Pancreas (tissue), 10 donors: ENCODE measurements at regions not wholly inside any gene's neighbourhood (a gene's known extent, or its start where the extent isn't known, plus 50 kb on each side); places are given as distances from the start of the nearest gene placed in this dataset.
"Not testable (repeated sequence)": the region's sequence is repeated elsewhere in the genome, so short reads cannot be mapped to it uniquely, and the experiment has no call there.

Source experiments
- ATAC-seq, 4 donors: fragments of 200-7000 bp; cut with Tn5 transposase; one replicate each; pipeline versions ENCODE4 v1.8.0 to v1.9.1; 2020; ENCODE audit warnings: mild to moderate bottlenecking in 4 of 4, moderate library complexity in 4 of 4
- DNase-seq, 6 donors: peaks; one replicate each; pipeline ENCODE4 v3.0.0-alpha.2; 2020
- FAIRE-seq: peaks from 2 replicates; lab custom pipeline; 2012; peaks lifted over from hg19 to GRCh38; lab: Jason Lieb, UNC
- H3K27ac ChIP-seq, 4 donors: fragments of 200-600 bp; sonication (generic); 1 replicate in 3 of 4; 2 replicates in 1 of 4; pipeline versions ENCODE4 v1.5.0 to v1.8.0; 2020
- H3K27me3 ChIP-seq, 4 donors: fragments of 200-600 bp; one replicate each; pipeline ENCODE4 v1.8.0; 2021
- H3K36me3 ChIP-seq, 3 donors: fragments of 200-600 bp; sonication (generic) in 1 of 3; one replicate each; pipeline versions ENCODE4 v1.5.0 to v1.8.0; 2020 to 2021
- H3K4me1 ChIP-seq, 3 donors: fragments of 200-600 bp; one replicate each; pipeline ENCODE4 v1.8.0; 2021
- H3K4me3 ChIP-seq, 4 donors: fragments of 200-600 bp; sonication (generic) in 2 of 4; one replicate each; pipeline versions ENCODE4 v1.5.0 to v1.8.0; 2020 to 2021
- H3K9me3 ChIP-seq, 4 donors: fragments of 200-600 bp; one replicate each; pipeline ENCODE4 v1.8.0; 2021
- WGBS, 2 donors: extraction: QIAGEN DNeasy Blood & Tissue Kit; methylation state at CpG; one replicate each; pipeline ENCODE4 v1.1.7; 2013; 5-methylcytosine and 5-hydroxymethylcytosine counted together
- intact Hi-C, 3 donors: fragments of 100-400 bp; cut with DNase I; formaldehyde crosslinking; loops; one replicate each; pipeline versions ENCODE4 v1.11.1 to v1.14.2; 2022
- TF ChIP-seq, protein P1 (sequence below), 4 donors: fragments of 200-600 bp; sonication (generic) in 3 of 4; IDR thresholded peaks; one replicate each; pipeline versions ENCODE4 v1.5.0 to v1.8.0; 2021; ENCODE audit warnings: antibody characterized with exemption in 4 of 4
- donor health status: healthy with polysubstance abuse.
- donor health status: DM: no; HTN: no; CAD: no; lungs with moderate emphysema.
- donor health status: DM: no; HTN: no; CAD: no.
- donor health status: control.
- donor health status: control.
- donor health status: Bipolar disorder and iron deficiency.
- donor health status: DM: yes; HTN: yes; CAD: no.
- donor health status: DM: no; HTN: no; CAD: no.
- donor health status: DM: no; HTN: no; CAD: no.
- donor health status: DM: yes; HTN: yes; CAD: no.

DNA sequence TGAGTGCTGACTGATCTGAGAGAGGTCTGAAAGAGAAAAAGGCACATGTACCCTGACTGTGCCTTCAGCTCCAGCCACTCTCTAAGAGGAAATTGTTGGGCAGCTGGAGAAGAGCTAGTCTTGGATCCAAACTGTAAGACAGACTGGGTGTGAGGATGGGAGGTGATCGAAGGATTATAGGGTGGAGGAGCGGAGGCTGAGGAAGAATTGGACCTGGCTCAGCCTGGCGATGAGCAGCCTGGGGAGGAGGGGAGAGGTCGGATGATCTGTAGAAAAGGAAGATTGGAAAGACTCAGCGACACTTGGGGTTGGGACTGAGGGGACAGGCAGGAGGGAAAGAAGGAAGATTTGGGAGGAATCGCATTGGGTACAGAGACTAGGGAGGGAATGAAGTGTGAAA is 98.6 kb upstream of the SLC25A48 start:
- intact Hi-C loops, result loop anchor here in 1 of 3 donors (10.0 kb wide), 1 partner anchor 171 kb away; no protein-coding TSS in a partner anchor
- Histone ChIP-seq H3K4me1 (no peaks in the 10 kb centered on the region), H3K9me3 (no peaks in the 10 kb centered on the region), H3K4me3 (no peak overlapping the region), H3K36me3 (no peaks in the 10 kb centered on the region), H3K27ac (no peak overlapping the region), H3K27me3 (no peaks in the 10 kb centered on the region)
- FAIRE-seq (no peak), ATAC-seq (no peak), DNase-seq (no peak)
- WGBS, 2 donors, result 79 to 89% methylated on average over 6 of the region's 6 CpGs
- TF ChIP-seq, protein P1, sequence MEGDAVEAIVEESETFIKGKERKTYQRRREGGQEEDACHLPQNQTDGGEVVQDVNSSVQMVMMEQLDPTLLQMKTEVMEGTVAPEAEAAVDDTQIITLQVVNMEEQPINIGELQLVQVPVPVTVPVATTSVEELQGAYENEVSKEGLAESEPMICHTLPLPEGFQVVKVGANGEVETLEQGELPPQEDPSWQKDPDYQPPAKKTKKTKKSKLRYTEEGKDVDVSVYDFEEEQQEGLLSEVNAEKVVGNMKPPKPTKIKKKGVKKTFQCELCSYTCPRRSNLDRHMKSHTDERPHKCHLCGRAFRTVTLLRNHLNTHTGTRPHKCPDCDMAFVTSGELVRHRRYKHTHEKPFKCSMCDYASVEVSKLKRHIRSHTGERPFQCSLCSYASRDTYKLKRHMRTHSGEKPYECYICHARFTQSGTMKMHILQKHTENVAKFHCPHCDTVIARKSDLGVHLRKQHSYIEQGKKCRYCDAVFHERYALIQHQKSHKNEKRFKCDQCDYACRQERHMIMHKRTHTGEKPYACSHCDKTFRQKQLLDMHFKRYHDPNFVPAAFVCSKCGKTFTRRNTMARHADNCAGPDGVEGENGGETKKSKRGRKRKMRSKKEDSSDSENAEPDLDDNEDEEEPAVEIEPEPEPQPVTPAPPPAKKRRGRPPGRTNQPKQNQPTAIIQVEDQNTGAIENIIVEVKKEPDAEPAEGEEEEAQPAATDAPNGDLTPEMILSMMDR (IDR thresholded peaks at IDR 0.05), result no peak

DNA sequence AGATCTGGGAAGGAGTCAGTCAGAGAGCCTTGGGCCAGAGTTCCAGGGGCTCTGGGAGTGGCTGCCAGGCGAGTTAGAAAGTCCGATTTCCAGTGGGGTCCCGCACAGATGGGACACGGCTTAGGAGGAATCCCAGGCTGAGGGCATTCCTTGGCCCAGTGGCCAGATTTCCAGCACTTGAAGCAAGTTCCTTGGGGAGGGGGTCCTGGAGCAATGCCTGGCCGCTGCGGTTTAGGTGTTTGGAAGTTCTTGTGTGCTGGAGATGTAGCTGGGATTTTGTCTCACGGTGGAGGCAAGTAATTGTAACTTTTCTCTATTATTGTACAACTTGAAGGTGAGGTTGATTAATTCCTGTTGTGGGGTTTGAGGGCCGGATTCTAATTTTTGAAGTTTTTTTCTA is 99.5 kb upstream of the SLC25A48 start:
- H3K9me3 ChIP-seq, FAIRE-seq, H3K4me1 ChIP-seq, H3K27ac ChIP-seq, H3K27me3 ChIP-seq, DNase-seq, H3K4me3 ChIP-seq, H3K36me3 ChIP-seq, ATAC-seq: not testable (repeated sequence)
- intact Hi-C loops, result loop anchor here in 1 of 3 donors (10.0 kb wide), 1 partner anchor 170 kb away; no protein-coding TSS in a partner anchor
- 77% methylated on average over 8 of the region's 8 CpGs for WGBS, 2 donors

DNA sequence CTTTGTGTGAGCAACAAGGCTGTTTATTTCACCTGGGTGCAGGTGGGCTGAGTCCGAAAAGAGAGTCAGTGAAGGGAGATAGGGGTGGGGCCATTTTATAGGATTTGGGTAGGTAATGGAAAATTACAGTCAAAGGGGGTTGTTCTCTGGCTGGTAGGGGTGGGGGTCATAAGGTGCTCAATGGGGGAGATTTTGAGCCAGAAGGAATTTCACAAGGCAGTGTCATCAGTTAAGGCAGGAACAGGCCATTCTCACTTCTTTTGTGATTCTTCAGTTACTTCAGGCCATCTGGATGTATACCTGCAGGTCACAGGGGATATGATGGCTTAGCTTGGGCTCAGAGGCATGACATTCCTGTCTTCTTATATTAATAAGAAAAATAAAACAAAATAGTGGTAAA is 103.4 kb upstream of the SLC25A48 start:
- not testable (repeated sequence) for H3K27me3 ChIP-seq, H3K36me3 ChIP-seq, H3K27ac ChIP-seq, H3K9me3 ChIP-seq, H3K4me3 ChIP-seq, H3K4me1 ChIP-seq, DNase-seq, FAIRE-seq, ATAC-seq
- WGBS, 2 donors, result 64 to 71% methylated on average over 1 of the region's 1 CpG
- intact Hi-C loops, result loop anchor here in 1 of 3 donors (10.0 kb wide), 1 partner anchor 166 kb away; no protein-coding TSS in a partner anchor

DNA sequence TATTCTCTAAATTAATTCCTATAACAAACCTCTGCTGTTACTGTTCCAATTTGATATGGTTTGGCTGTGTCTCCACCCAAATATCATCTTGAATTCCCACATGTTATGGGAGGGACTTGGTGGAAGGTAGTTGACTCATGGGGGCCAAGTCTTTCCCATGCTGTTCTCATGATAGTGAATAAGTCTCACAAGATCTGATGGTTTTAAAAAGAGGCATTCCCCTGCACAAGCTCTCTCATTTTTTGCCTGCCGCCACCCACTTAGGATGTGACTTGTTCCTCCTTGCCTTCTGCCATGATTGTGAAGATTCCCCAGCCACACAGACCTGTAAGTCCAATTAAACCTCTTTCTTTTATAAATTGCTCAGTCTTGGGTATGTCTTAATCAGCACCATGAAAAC is 104.3 kb upstream of the SLC25A48 start:
- not testable (repeated sequence) for ATAC-seq, H3K4me3 ChIP-seq, H3K27ac ChIP-seq, FAIRE-seq, H3K36me3 ChIP-seq, H3K9me3 ChIP-seq, H3K4me1 ChIP-seq, DNase-seq, H3K27me3 ChIP-seq
- WGBS, 2 donors, result 86 to 94% methylated on average over 1 of the region's 1 CpG
- intact Hi-C loops, result loop anchor here in 1 of 3 donors (10.0 kb wide), 1 partner anchor 165 kb away; no protein-coding TSS in a partner anchor

DNA sequence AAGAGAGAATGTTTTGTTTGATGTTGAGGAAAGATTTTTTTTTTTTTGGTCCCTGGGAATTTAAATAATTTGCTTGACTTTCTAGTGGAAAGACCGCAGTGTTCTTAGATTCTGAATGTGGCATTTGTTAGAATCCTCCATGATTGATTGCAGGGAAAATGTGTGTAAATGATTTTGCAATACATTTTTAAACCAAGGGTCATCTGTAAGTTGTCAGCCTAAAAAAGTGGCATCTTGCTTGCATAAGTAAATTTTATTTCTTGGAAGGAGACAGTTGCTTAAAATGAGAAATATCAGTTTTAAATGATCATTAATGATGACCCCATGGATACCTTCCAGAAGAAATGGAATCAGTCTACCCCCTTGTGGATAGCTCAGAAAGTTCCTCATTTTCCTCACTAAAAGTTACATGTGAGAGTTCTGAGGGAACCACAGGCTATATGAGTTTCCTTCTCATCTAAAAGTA is 105.1 kb upstream of the SLC25A48 start:
- Histone ChIP-seq H3K27me3 (no peaks in the 10 kb centered on the region), H3K27ac (no peak overlapping the region), H3K36me3 (no peaks in the 10 kb centered on the region), H3K4me3 (no peak overlapping the region), H3K9me3 (no peaks in the 10 kb centered on the region), H3K4me1 (no peaks in the 10 kb centered on the region)
- FAIRE-seq (peak; percentile 60), DNase-seq (no peak), ATAC-seq (peak in 2 of 4 donors; percentile 41 to 56)
- WGBS, 2 donors, result 64 to 70% methylated on average over 1 of the region's 1 CpG
- TF ChIP-seq, protein P1 (IDR thresholded peaks at IDR 0.05), result no peak
- intact Hi-C loops, result no loop called here

DNA sequence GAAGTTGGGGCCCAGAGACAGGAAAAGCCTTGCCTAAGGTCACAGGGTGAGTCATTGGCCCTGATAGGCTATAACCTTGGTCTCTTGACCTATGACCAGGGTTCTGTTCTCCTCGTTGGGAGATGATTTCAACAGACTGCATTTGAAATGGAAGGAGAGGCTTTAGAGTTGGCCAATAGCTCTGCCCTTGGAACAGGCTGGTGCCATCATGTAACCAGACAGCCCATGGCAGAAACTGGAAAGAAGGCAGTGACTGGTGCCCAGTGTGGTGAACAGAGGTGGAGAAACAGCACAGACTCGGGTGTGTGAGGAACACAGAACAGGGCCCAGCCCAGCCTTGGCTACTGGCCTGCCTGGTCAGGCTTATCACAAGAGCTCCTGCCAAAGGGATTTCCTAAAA is 109.8 kb upstream of the SLC25A48 start:
- FAIRE-seq (no peak), DNase-seq (no peak), ATAC-seq (peak in 1 of 4 donors; percentile 38)
- WGBS, 2 donors, result 46 to 51% methylated on average over 2 of the region's 2 CpGs
- TF ChIP-seq, protein P1 (IDR thresholded peaks at IDR 0.05), result no peak
- Histone ChIP-seq H3K4me3 (no peak overlapping the region), H3K4me1 (no peaks in the 10 kb centered on the region), H3K36me3 (no peaks in the 10 kb centered on the region), H3K27ac (no peak overlapping the region), H3K27me3 (no peaks in the 10 kb centered on the region), H3K9me3 (no peaks in the 10 kb centered on the region)
- intact Hi-C loops, result no loop called here
